GM12878 (cell line): ENCODE measurements at regions not wholly inside any gene's neighbourhood (a gene's known extent, or its start where the extent isn't known, plus 50 kb on each side); places are given as distances from the start of the nearest gene placed in this dataset.

Source experiments
- ATAC-seq: fragments of 200-7000 bp; cut with Tn5 transposase; 3 replicates; pipeline ENCODE4 v1.9.1; 2020; ENCODE audit warnings: mild to moderate bottlenecking, moderate library complexity
- BruUV-seq: library from RNA; stranded (reverse); fragments of 400-500 nt; replicated peaks from 2 replicates; lab custom pipeline; 2021; lab: Mats Ljungman, UMichigan
- CTCF ChIA-PET: fragments of 300-600 bp; sonication (Branson Sonifier 250); formaldehyde crosslinking; extraction: SDS; loops from one replicate; lab custom pipeline; 2021; ENCODE audit warnings: inconsistent platforms; lab: Yijun Ruan, JAX
- POLR2A ChIA-PET: fragments of 350-600 bp; formaldehyde crosslinking; extraction: SDS; loops from one replicate; lab custom pipeline; 2021; ENCODE audit warnings: inconsistent platforms; lab: Charles Lee
- RAD21 ChIA-PET: fragments of 300-600 bp; sonication (Branson Sonifier 250); formaldehyde crosslinking; loops from one replicate; lab custom pipeline; 2023; ENCODE audit warnings: antibody characterized with exemption; ENCODE audit not compliant: unreplicated experiment; lab: Charles Lee
- SMC1A ChIA-PET: fragments of 300-600 bp; sonication (Branson Sonifier 250); formaldehyde crosslinking; loops from one replicate; lab custom pipeline; 2023; ENCODE audit not compliant: unreplicated experiment, uncharacterized antibody; lab: Charles Lee
- DNase-seq: peaks from one replicate; pipeline ENCODE4 v3.0.0-alpha.2; 2011; ENCODE audit warnings: low read depth, low spot score
- FAIRE-seq: peaks from 3 replicates; lab custom pipeline; 2011; peaks lifted over from hg19 to GRCh38; lab: Jason Lieb, UNC
- H2AFZ ChIP-seq: 2 replicates; pipeline ENCODE4 v1.6.0; 2011; ENCODE audit warnings: low read depth, low read length, control low read depth; ENCODE audit not compliant: control insufficient read depth
- H3K27ac ChIP-seq: 2 replicates; pipeline ENCODE4 v1.5.1; 2011; ENCODE audit warnings: control low read depth; ENCODE audit not compliant: control insufficient read depth, insufficient read depth
- H3K27me3 ChIP-seq, 2 experiments: replicated peaks in 1 of 2; 2 replicates each; pipeline versions ENCODE4 v1.6.0 to v1.6.1; 2011; ENCODE audit warnings: low read length in 1 of 2; ENCODE audit not compliant: control insufficient read depth in 2 of 2, insufficient read depth in 2 of 2
- H3K36me3 ChIP-seq, 2 experiments: 2 replicates each; pipeline ENCODE4 v1.5.1; 2011; ENCODE audit warnings: low read length in 1 of 2; ENCODE audit not compliant: control insufficient read depth in 2 of 2, insufficient read depth in 2 of 2
- H3K4me1 ChIP-seq: 2 replicates; pipeline ENCODE4 v1.6.1; 2011; ENCODE audit warnings: mild to moderate bottlenecking, low read length, moderate library complexity, mixed read lengths; ENCODE audit not compliant: control insufficient read depth, insufficient read depth
- H3K4me2 ChIP-seq: 2 replicates; pipeline ENCODE4 v1.6.0; 2011; ENCODE audit warnings: control low read depth; ENCODE audit not compliant: control insufficient read depth, insufficient read depth
- H3K4me3 ChIP-seq: fragments of 200-600 bp; sonication (generic); 2 replicates; pipeline ENCODE4 v1.5.1; 2016
- H3K79me2 ChIP-seq: 2 replicates; pipeline ENCODE4 v1.6.0; 2011; ENCODE audit warnings: low read length; ENCODE audit not compliant: control insufficient read depth, insufficient read depth
- H3K9ac ChIP-seq: 2 replicates; pipeline ENCODE4 v1.8.0; 2011; ENCODE audit warnings: low read length, control low read depth, mixed read lengths; ENCODE audit not compliant: control insufficient read depth, insufficient read depth
- H3K9me3 ChIP-seq: replicated peaks from 3 replicates; pipeline ENCODE4 v1.5.1; 2011; ENCODE audit warnings: mild to moderate bottlenecking, low read length; ENCODE audit not compliant: control insufficient read depth, insufficient read depth
- H4K20me1 ChIP-seq: 2 replicates; pipeline ENCODE4 v1.6.0; 2011; ENCODE audit not compliant: control insufficient read depth, insufficient read depth
- ATF7 ChIP-seq: fragments of 450-650 bp; IDR thresholded peaks from 2 replicates; pipeline ENCODE4 v1.6.1; 2016; ENCODE audit warnings: low read depth, mild to moderate bottlenecking
- CBX5 ChIP-seq: sonication (generic); IDR thresholded peaks from 2 replicates; pipeline ENCODE4 v1.6.1; 2016; ENCODE audit warnings: low read depth, moderate library complexity, mild to moderate bottlenecking, inconsistent platforms
- GATAD2B ChIP-seq: fragments of 450-650 bp; conservative IDR thresholded peaks from 2 replicates; pipeline ENCODE4 v1.6.1; 2017; ENCODE audit warnings: low read depth, mild to moderate bottlenecking, moderate library complexity
- HDAC6 ChIP-seq: fragments of 200-600 bp; sonication (generic); IDR thresholded peaks from one replicate; pipeline ENCODE4 v1.8.0; 2017; ENCODE audit warnings: antibody characterized with exemption; ENCODE audit not compliant: unreplicated experiment
- JUNB ChIP-seq: IDR thresholded peaks from 2 replicates; pipeline ENCODE4 v1.6.1; 2016; ENCODE audit warnings: antibody characterized with exemption, mild to moderate bottlenecking
- MTA2 ChIP-seq: fragments of 450-650 bp; IDR thresholded peaks from 2 replicates; pipeline ENCODE4 v1.6.1; 2016; ENCODE audit warnings: low read depth, mild to moderate bottlenecking, moderate library complexity
- NFYB ChIP-seq: IDR thresholded peaks from 2 replicates; pipeline ENCODE4 v1.6.1; 2011; ENCODE audit warnings: low read depth, mild to moderate bottlenecking, low read length, improper control_type of control experiment, moderate library complexity; ENCODE audit not compliant: insufficient read depth
- RFX5 ChIP-seq: IDR thresholded peaks from 2 replicates; pipeline ENCODE4 v1.6.1; 2011; ENCODE audit warnings: low read depth, low read length, improper control_type of control experiment
- RUNX3 ChIP-seq: IDR thresholded peaks from 2 replicates; pipeline ENCODE4 v1.6.1; 2012; ENCODE audit warnings: low read length, inconsistent platforms
- SIX5 ChIP-seq: IDR thresholded peaks from 2 replicates; pipeline ENCODE4 v1.6.1; 2011; ENCODE audit warnings: mild to moderate bottlenecking, low read depth, low read length, moderate library complexity; ENCODE audit not compliant: severe bottlenecking
- SMAD5 ChIP-seq: IDR thresholded peaks from 2 replicates; pipeline ENCODE4 v1.6.1; 2016; ENCODE audit warnings: antibody characterized with exemption, low read depth
- SREBF2 ChIP-seq: IDR thresholded peaks from 2 replicates; pipeline ENCODE4 v1.6.1; 2012; ENCODE audit warnings: mild to moderate bottlenecking, low read length
- WGBS: methylation state at CpG from one replicate; pipeline ENCODE4 v1.1.6; 2016; ENCODE audit warnings: low lambda C conversion rate; ENCODE audit not compliant: insufficient replicate concordance, insufficient coverage; ENCODE audit errors: missing lambda C conversion rate; 5-methylcytosine and 5-hydroxymethylcytosine counted together
- in situ Hi-C: fragments of 300-500 bp; cut with MboI; formaldehyde crosslinking; loops from 9 replicates; pipeline ENCODE4 v1.14.3; 2018; ENCODE audit warnings: mixed read lengths
- intact Hi-C: fragments of 100-400 bp; cut with micrococcal nuclease; formaldehyde crosslinking; loops from one replicate; pipeline ENCODE4 v1.14.2; 2022; ENCODE audit not compliant: unreplicated experiment
- TF ChIP-seq, protein P1 (sequence below): fragments of 450-650 bp; IDR thresholded peaks from 2 replicates; pipeline ENCODE4 v1.6.1; 2016; ENCODE audit warnings: mild to moderate bottlenecking, moderate library complexity, borderline replicate concordance
- TF ChIP-seq, protein P2 (sequence below): IDR thresholded peaks from 2 replicates; pipeline ENCODE4 v1.6.1; 2011; ENCODE audit warnings: low read depth, low read length, improper control_type of control experiment, borderline replicate concordance

DNA sequence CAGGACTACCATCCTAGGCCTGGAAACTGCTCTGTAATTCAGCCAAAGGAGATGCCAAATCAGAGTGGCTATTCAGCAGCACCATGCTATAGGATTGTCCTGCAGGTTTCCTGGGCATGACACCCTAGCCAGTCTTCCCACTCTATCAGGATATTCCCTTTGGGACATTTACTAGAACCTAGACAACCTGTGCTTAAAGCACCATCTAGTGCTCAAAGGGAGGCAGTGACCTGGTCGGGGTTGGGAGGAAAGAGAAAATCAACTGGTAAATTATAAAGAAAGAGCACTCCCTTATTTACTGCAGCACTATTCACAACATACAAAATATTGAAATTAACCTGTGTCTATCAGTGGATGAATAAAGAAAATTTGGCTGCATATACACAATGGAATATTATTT lies 67.2 kb upstream of the SMLR1 start (continued):
- TF ChIP-seq, protein P1, sequence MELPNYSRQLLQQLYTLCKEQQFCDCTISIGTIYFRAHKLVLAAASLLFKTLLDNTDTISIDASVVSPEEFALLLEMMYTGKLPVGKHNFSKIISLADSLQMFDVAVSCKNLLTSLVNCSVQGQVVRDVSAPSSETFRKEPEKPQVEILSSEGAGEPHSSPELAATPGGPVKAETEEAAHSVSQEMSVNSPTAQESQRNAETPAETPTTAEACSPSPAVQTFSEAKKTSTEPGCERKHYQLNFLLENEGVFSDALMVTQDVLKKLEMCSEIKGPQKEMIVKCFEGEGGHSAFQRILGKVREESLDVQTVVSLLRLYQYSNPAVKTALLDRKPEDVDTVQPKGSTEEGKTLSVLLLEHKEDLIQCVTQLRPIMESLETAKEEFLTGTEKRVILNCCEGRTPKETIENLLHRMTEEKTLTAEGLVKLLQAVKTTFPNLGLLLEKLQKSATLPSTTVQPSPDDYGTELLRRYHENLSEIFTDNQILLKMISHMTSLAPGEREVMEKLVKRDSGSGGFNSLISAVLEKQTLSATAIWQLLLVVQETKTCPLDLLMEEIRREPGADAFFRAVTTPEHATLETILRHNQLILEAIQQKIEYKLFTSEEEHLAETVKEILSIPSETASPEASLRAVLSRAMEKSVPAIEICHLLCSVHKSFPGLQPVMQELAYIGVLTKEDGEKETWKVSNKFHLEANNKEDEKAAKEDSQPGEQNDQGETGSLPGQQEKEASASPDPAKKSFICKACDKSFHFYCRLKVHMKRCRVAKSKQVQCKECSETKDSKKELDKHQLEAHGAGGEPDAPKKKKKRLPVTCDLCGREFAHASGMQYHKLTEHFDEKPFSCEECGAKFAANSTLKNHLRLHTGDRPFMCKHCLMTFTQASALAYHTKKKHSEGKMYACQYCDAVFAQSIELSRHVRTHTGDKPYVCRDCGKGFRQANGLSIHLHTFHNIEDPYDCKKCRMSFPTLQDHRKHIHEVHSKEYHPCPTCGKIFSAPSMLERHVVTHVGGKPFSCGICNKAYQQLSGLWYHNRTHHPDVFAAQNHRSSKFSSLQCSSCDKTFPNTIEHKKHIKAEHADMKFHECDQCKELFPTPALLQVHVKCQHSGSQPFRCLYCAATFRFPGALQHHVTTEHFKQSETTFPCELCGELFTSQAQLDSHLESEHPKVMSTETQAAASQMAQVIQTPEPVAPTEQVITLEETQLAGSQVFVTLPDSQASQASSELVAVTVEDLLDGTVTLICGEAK, result no peak

DNA sequence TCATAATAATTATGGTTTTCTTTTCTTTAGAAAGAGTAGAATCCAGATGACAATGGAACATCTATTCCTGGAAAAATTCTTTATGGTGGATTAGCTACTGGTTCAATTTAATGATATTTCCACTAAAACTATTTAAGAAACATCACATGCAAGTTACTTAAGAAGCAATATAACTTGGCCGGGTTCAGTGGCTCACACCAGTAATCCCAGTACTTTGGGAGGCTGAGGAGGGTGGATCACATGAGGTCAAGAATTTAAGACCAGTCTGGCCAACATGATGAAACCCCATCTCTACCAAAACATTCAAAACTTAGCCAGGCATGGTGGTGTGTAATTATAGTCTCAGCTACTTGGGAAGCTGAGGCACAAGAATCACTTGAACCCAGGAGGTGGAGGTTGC lies 65.9 kb upstream of the SMLR1 start:
- H2AFZ ChIP-seq, result no peak overlapping the region
- H3K4me3 ChIP-seq, result no peak overlapping the region
- CTCF ChIA-PET, result interaction anchor here (1.2 to 1.7 kb wide), 2 partner anchors 63 to 468 kb away, joined by 4 to 6 read pairs; no protein-coding TSS in a partner anchor
- no peak overlapping the region for H3K27ac ChIP-seq
- no peaks in the 10 kb centered on the region for H4K20me1 ChIP-seq
- no peak for ATAC-seq
- FAIRE-seq, result no peak
- H3K27me3 ChIP-seq, result peaks cover 0 to 1% of the 10 kb centered on the region in 2 experiments; a peak in 2 of 4 replicates
- no peaks in the 10 kb centered on the region for H3K9me3 ChIP-seq
- SMC1A ChIA-PET, result interaction anchor here (1.0 to 1.3 kb wide), 3 partner anchors 63 to 439 kb away, joined by 3 read pairs; no protein-coding TSS in a partner anchor
- no TSS peak for BruUV-seq
- POLR2A ChIA-PET, result interaction anchor here (0.7 kb wide), 1 partner anchor 390 kb away, joined by 3 read pairs; no protein-coding TSS in a partner anchor
- H3K4me2 ChIP-seq, result no peak overlapping the region
- H3K79me2 ChIP-seq, result no peaks in the 10 kb centered on the region
- intact Hi-C loops, result loop anchor here (5.0 kb wide), 1 partner anchor 439 kb away; no protein-coding TSS in a partner anchor
- no peak overlapping the region for H3K9ac ChIP-seq
- H3K4me1 ChIP-seq, result no peaks in the 10 kb centered on the region
- DNase-seq, result no peak
- H3K36me3 ChIP-seq, result no peaks in the 10 kb centered on the region
- 0% methylated on average over 1 of the region's 1 CpG for WGBS
- in situ Hi-C loops, result no loop called here
- RAD21 ChIA-PET, result interaction anchor here (0.8 to 1.2 kb wide), 2 partner anchors 63 to 438 kb away, joined by 3 read pairs; no protein-coding TSS in a partner anchor
- TF ChIP-seq GATAD2B (no peak), RUNX3 (no peak), HDAC6 (no peak), CBX5 (no peak), RFX5 (no peak), SREBF2 (no peak), NFYB (no peak), SMAD5 (no peak), JUNB (no peak), ATF7 (no peak), MTA2 (no peak), SIX5 (no peak)
- TF ChIP-seq, protein P2, sequence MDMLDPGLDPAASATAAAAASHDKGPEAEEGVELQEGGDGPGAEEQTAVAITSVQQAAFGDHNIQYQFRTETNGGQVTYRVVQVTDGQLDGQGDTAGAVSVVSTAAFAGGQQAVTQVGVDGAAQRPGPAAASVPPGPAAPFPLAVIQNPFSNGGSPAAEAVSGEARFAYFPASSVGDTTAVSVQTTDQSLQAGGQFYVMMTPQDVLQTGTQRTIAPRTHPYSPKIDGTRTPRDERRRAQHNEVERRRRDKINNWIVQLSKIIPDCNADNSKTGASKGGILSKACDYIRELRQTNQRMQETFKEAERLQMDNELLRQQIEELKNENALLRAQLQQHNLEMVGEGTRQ, result no peak
- TF ChIP-seq, protein P1, result no peak
